DOHH2 (cell line): ENCODE measurements at regions not wholly inside any gene's neighbourhood (a gene's known extent, or its start where the extent isn't known, plus 50 kb on each side); places are given as distances from the start of the nearest gene placed in this dataset.

ENCODE experiments used
- EZH2phosphoT487 ChIP-seq: fragments of 200-600 bp; sonication (generic); IDR thresholded peaks from 2 replicates; pipeline ENCODE4 v1.6.1; 2017; ENCODE audit warnings: borderline replicate concordance, mild to moderate bottlenecking, antibody characterized with exemption, low read length, moderate library complexity, mixed read lengths
- TF ChIP-seq, protein P1 (sequence below): fragments of 200-600 bp; sonication (generic); IDR thresholded peaks from one replicate; pipeline ENCODE4 v1.5.1; 2014; ENCODE audit warnings: antibody characterized with exemption, mild to moderate bottlenecking, low read depth, low read length; ENCODE audit not compliant: poor library complexity, severe bottlenecking

DNA sequence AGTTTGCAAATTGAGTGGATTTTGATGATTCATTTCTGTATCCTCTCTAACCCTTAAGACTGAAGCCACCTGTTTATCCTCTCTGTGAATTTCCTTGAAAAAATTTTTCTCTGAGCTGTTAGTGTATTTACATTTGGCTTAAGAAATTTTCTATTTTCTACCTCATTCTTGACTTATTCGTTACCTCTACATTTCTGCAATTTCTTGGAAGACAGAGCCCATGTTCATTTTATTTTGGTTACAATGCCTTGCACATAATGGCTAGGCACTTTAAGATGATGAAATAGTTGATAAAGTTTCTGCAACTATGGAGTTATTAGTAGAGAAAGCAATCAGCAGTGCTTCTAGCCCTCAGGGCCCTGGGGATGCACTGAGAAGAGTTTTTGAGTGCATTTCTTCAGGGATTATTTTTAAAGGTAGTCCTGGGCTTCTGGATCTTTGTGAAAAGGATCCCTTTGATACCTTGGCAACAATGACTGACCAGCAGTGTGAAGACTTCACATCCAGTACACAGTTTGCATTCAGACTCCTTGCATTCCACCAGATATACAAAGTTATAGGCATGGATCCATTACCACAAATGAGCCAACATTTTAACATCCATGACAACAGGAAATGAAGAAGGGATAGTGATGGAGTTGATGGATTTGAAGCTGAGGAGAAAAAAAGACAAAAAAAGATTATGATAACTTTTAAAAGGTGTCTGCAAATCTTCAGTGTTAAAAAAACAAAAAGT, 68.2 kb downstream of the CH25H start:
- TF ChIP-seq, protein P1, sequence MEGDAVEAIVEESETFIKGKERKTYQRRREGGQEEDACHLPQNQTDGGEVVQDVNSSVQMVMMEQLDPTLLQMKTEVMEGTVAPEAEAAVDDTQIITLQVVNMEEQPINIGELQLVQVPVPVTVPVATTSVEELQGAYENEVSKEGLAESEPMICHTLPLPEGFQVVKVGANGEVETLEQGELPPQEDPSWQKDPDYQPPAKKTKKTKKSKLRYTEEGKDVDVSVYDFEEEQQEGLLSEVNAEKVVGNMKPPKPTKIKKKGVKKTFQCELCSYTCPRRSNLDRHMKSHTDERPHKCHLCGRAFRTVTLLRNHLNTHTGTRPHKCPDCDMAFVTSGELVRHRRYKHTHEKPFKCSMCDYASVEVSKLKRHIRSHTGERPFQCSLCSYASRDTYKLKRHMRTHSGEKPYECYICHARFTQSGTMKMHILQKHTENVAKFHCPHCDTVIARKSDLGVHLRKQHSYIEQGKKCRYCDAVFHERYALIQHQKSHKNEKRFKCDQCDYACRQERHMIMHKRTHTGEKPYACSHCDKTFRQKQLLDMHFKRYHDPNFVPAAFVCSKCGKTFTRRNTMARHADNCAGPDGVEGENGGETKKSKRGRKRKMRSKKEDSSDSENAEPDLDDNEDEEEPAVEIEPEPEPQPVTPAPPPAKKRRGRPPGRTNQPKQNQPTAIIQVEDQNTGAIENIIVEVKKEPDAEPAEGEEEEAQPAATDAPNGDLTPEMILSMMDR = no peak
- TF ChIP-seq EZH2phosphoT487 = no peak
